ENCODE measurements at regions not wholly inside any gene's neighbourhood (a gene's known extent, or its start where the extent isn't known, plus 50 kb on each side); places are given as distances from the start of the nearest gene placed in this dataset.

DNA sequence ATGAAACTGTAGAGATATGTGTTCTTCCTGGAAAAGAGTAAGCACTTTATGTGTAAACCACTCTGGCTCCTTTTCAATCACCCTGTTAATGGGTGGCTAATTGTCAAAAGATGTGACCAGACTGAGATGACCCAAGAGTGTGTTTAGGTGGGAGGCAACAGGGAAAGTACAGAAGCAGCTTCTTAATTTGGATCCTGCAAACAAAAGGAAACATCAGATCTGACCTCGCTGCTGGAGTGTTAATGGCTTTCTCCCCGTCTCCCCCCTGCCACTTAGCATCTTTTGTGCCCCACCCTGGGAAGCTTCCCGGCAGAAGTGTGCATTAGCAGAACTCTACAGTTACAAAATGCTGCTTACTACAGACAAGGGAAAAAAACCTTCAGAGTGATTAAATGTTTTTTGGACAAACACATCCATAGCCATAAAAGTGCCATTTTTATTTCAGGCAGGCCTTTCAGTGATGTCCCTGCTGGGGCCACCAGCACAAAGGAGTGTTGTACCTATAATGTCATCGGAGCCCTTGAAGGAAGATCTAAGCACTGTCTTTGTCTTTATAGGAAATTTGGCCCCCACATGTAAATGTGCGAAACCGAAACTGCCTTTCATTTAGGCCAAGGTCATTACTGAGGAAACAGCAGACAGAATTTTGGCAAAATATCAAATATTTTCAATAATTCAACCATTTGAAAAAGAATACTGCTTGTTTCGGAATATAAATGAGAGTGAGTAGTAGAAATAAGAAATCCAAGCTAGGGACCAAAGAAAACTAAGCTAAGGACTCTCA is 311.0 kb downstream of the WDR72 start:
- no peaks in the 10 kb centered on the region for H3K36me3 ChIP-seq (ENCODE audit: insufficient read depth, low read length)
- no peaks in the 10 kb centered on the region for H3K79me2 ChIP-seq (ENCODE audit: insufficient read depth, low read length)
- H3K27me3 ChIP-seq (ENCODE audit: insufficient read depth, low read length, poor library complexity): no peaks in the 10 kb centered on the region
- H3K4me3 ChIP-seq (ENCODE audit: low read depth in 1 of 2, low read length in 2 of 2): no peak overlapping the region
- no peaks in the 10 kb centered on the region for H4K20me1 ChIP-seq (ENCODE audit: insufficient read depth, low read length)
- H3K9me3 ChIP-seq (ENCODE audit: insufficient read depth, low read length, severe bottlenecking): no peaks in the 10 kb centered on the region
- no peak for TF ChIP-seq EZH2 (IDR thresholded peaks at IDR 0.05; ENCODE audit: borderline replicate concordance, low read depth, low read length, severe bottlenecking)
- TF ChIP-seq, protein P1, sequence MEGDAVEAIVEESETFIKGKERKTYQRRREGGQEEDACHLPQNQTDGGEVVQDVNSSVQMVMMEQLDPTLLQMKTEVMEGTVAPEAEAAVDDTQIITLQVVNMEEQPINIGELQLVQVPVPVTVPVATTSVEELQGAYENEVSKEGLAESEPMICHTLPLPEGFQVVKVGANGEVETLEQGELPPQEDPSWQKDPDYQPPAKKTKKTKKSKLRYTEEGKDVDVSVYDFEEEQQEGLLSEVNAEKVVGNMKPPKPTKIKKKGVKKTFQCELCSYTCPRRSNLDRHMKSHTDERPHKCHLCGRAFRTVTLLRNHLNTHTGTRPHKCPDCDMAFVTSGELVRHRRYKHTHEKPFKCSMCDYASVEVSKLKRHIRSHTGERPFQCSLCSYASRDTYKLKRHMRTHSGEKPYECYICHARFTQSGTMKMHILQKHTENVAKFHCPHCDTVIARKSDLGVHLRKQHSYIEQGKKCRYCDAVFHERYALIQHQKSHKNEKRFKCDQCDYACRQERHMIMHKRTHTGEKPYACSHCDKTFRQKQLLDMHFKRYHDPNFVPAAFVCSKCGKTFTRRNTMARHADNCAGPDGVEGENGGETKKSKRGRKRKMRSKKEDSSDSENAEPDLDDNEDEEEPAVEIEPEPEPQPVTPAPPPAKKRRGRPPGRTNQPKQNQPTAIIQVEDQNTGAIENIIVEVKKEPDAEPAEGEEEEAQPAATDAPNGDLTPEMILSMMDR (IDR thresholded peaks at IDR 0.05; ENCODE audit: borderline replicate concordance, extremely low read depth, low read length, poor library complexity, severe bottlenecking): no peak
- H3K4me1 ChIP-seq (ENCODE audit: insufficient read depth, low read length): no peaks in the 10 kb centered on the region
- no peak overlapping the region for H3K27ac ChIP-seq (ENCODE audit: low read length)
- no peak overlapping the region for H3K9ac ChIP-seq (ENCODE audit: low read depth, low read length)
- ATAC-seq (ENCODE audit: insufficient read depth, low read depth): no peak
- H2AFZ ChIP-seq (ENCODE audit: low read depth, low read length): no peak overlapping the region
- no peak for DNase-seq
- no peak overlapping the region for H3K4me2 ChIP-seq (ENCODE audit: insufficient read depth, low read length)

DNA sequence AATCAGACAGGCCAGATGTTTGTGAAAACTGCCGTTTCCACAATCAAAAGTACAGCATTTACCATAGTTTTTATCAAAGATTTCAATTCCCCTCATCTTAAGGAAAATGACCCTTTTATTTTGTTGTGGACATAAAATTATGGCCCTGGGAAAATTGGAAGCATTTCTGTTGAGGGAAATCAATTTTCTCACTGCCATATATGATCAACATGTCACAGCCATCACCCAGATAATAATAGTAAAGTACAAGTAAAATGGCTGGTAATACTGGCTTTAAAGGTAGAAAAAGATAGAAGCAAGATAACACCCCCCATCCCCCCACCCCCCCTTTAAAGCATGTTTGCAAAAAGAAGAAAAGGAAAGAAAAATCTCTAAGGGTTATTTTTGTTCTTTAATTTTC is 311.7 kb downstream of the WDR72 start:
- H2AFZ ChIP-seq (ENCODE audit: low read depth, low read length): no peak overlapping the region
- H3K9me3 ChIP-seq (ENCODE audit: insufficient read depth, low read length, severe bottlenecking): no peaks in the 10 kb centered on the region
- no peak overlapping the region for H3K27ac ChIP-seq (ENCODE audit: low read length)
- no peaks in the 10 kb centered on the region for H3K79me2 ChIP-seq (ENCODE audit: insufficient read depth, low read length)
- H3K4me1 ChIP-seq (ENCODE audit: insufficient read depth, low read length): no peaks in the 10 kb centered on the region
- ATAC-seq (ENCODE audit: insufficient read depth, low read depth) (no peak), DNase-seq (no peak)
- TF ChIP-seq, protein P1 (IDR thresholded peaks at IDR 0.05; ENCODE audit: borderline replicate concordance, extremely low read depth, low read length, poor library complexity, severe bottlenecking): no peak
- no peak for TF ChIP-seq EZH2 (IDR thresholded peaks at IDR 0.05; ENCODE audit: borderline replicate concordance, low read depth, low read length, severe bottlenecking)
- H4K20me1 ChIP-seq (ENCODE audit: insufficient read depth, low read length): no peaks in the 10 kb centered on the region
- no peaks in the 10 kb centered on the region for H3K36me3 ChIP-seq (ENCODE audit: insufficient read depth, low read length)
- no peak overlapping the region for H3K4me2 ChIP-seq (ENCODE audit: insufficient read depth, low read length)
- no peak overlapping the region for H3K4me3 ChIP-seq (ENCODE audit: low read depth in 1 of 2, low read length in 2 of 2)
- H3K9ac ChIP-seq (ENCODE audit: low read depth, low read length): no peak overlapping the region
- H3K27me3 ChIP-seq (ENCODE audit: insufficient read depth, low read length, poor library complexity): no peaks in the 10 kb centered on the region

DNA sequence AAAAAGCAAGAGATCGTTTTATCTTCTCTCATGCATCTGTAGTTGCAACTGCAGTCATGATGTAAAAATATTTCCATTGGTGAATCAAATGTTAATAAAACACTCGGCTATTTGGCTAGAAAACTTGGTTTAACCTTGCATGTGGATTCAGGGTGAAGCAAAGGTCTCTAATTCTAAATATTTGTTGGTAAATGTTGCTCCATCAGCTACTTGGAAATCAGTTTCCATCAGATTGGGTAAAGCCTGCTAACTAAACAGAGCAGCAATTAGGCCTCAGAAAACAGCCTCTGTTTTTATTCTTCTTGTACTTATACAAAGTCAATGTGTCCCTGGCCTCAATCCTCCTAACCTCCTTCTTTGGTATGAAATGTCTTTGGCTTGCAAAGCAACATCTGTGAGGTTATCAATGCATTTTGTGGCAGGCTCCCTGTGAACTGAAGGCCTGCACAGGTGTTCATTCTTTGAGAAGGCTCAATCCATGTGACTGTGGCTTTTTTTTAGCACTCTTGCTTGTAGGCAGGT is 312.3 kb downstream of the WDR72 start:
- no peak overlapping the region for H3K27ac ChIP-seq (ENCODE audit: low read length)
- no peaks in the 10 kb centered on the region for H3K9me3 ChIP-seq (ENCODE audit: insufficient read depth, low read length, severe bottlenecking)
- no peaks in the 10 kb centered on the region for H3K79me2 ChIP-seq (ENCODE audit: insufficient read depth, low read length)
- no peak for DNase-seq
- no peaks in the 10 kb centered on the region for H4K20me1 ChIP-seq (ENCODE audit: insufficient read depth, low read length)
- H3K27me3 ChIP-seq (ENCODE audit: insufficient read depth, low read length, poor library complexity): no peaks in the 10 kb centered on the region
- ATAC-seq (ENCODE audit: insufficient read depth, low read depth): no peak
- H3K9ac ChIP-seq (ENCODE audit: low read depth, low read length): no peak overlapping the region
- TF ChIP-seq, protein P1 (IDR thresholded peaks at IDR 0.05; ENCODE audit: borderline replicate concordance, extremely low read depth, low read length, poor library complexity, severe bottlenecking): no peak
- no peak for TF ChIP-seq EZH2 (IDR thresholded peaks at IDR 0.05; ENCODE audit: borderline replicate concordance, low read depth, low read length, severe bottlenecking)
- H3K4me2 ChIP-seq (ENCODE audit: insufficient read depth, low read length): no peak overlapping the region
- no peak overlapping the region for H3K4me3 ChIP-seq (ENCODE audit: low read depth in 1 of 2, low read length in 2 of 2)
- no peaks in the 10 kb centered on the region for H3K36me3 ChIP-seq (ENCODE audit: insufficient read depth, low read length)
- H2AFZ ChIP-seq (ENCODE audit: low read depth, low read length): no peak overlapping the region
- no peaks in the 10 kb centered on the region for H3K4me1 ChIP-seq (ENCODE audit: insufficient read depth, low read length)
